ENCODE measurements at regions not wholly inside any gene's neighbourhood (a gene's known extent, or its start where the extent isn't known, plus 50 kb on each side); places are given as distances from the start of the nearest gene placed in this dataset.
A peak's percentile ranks its signal among the peaks of the same experiment; 100 is the strongest.

DNA sequence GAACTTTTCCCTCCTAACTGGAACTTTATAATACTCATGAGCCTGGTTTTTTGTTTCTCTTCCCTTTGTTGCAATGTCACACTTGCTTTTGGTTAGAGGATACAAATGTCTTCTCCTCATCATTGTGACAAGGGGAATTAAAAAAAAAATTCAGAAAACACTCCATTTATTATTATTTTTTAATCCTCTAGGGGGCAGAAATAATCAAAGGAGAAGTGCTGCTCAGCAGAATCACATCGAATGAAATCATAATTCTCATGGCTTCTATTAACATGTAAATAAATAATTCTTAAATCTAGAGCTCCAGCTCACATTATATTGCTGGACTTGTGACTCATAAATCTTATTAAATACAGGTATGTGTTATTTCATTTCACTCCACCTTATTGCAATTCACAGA is 273.8 kb downstream of the TRIB2 start:
- dilution Hi-C loops (cut with MboI; ENCODE audit: extremely low pct_ligation_motif_present, low sequenced_read_pairs), result no loop called here
- no peaks in the 10 kb centered on the region for H3K36me3 ChIP-seq (ENCODE audit: control insufficient read depth in 2 of 2, extremely low read depth in 1 of 2, insufficient read depth in 2 of 2, low read length in 2 of 2)
- no peak overlapping the region for H3K27ac ChIP-seq (ENCODE audit: insufficient read depth, low read depth, low read length)
- no TSS peak for BruUV-seq (replicated peaks)
- FAIRE-seq, result no peak
- H3K9me3 ChIP-seq (replicated peaks; ENCODE audit: control insufficient read depth, insufficient read depth, low read length), result no peaks in the 10 kb centered on the region
- H4K20me1 ChIP-seq (replicated peaks; ENCODE audit: control insufficient read depth, extremely low read depth, insufficient read depth, low read length), result no peaks in the 10 kb centered on the region
- H3K9me1 ChIP-seq (replicated peaks; ENCODE audit: control insufficient read depth, extremely low read depth, insufficient read depth, low read length), result no peaks in the 10 kb centered on the region
- H3K4me3 ChIP-seq (replicated peaks in 1 of 3; ENCODE audit: insufficient read depth in 1 of 3, low read depth in 1 of 3, low read length in 3 of 3), result no peak overlapping the region
- TF ChIP-seq JUN (IDR thresholded peaks at IDR 0.05; ENCODE audit: borderline replicate concordance, insufficient read depth, insufficient read length, low read depth) (no peak), POLR2AphosphoS5 (IDR thresholded peaks at IDR 0.05; ENCODE audit: insufficient read depth, low read depth, low read length) (no peak), GATA2 (IDR thresholded peaks at IDR 0.05; ENCODE audit: insufficient read depth, insufficient read length, low read depth, low read length) (no peak), MYC (IDR thresholded peaks at IDR 0.05; ENCODE audit: low read depth, low read length) (no peak), EZH2 (IDR thresholded peaks at IDR 0.05; ENCODE audit: borderline replicate concordance, low read depth, low read length, severe bottlenecking) (no peak), POLR2A (IDR thresholded peaks at IDR 0.05; ENCODE audit: low read depth, low read length) (no peak), FOS (IDR thresholded peaks at IDR 0.05; ENCODE audit: borderline replicate concordance, insufficient read depth, low read length) (no peak)
- TF ChIP-seq, protein P1, sequence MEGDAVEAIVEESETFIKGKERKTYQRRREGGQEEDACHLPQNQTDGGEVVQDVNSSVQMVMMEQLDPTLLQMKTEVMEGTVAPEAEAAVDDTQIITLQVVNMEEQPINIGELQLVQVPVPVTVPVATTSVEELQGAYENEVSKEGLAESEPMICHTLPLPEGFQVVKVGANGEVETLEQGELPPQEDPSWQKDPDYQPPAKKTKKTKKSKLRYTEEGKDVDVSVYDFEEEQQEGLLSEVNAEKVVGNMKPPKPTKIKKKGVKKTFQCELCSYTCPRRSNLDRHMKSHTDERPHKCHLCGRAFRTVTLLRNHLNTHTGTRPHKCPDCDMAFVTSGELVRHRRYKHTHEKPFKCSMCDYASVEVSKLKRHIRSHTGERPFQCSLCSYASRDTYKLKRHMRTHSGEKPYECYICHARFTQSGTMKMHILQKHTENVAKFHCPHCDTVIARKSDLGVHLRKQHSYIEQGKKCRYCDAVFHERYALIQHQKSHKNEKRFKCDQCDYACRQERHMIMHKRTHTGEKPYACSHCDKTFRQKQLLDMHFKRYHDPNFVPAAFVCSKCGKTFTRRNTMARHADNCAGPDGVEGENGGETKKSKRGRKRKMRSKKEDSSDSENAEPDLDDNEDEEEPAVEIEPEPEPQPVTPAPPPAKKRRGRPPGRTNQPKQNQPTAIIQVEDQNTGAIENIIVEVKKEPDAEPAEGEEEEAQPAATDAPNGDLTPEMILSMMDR (IDR thresholded peaks at IDR 0.05; ENCODE audit: extremely low read depth in 1 of 2, insufficient read depth in 1 of 2, low read depth in 1 of 2, low read length in 2 of 2), result no peak
- TF ChIP-seq, protein P2, sequence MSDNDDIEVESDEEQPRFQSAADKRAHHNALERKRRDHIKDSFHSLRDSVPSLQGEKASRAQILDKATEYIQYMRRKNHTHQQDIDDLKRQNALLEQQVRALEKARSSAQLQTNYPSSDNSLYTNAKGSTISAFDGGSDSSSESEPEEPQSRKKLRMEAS (IDR thresholded peaks at IDR 0.05; ENCODE audit: insufficient read depth, insufficient read length), result no peak
- H3K27me3 ChIP-seq (ENCODE audit: control insufficient read depth in 2 of 2, insufficient read depth in 2 of 2, low read length in 2 of 2), result no peaks in the 10 kb centered on the region
- no peak overlapping the region for H3K9ac ChIP-seq (replicated peaks; ENCODE audit: extremely low read depth, insufficient read depth, low read length)
- intact Hi-C loops (cut with micrococcal nuclease), result loop anchor here (1.0 kb wide), 1 partner anchor 17 kb away; no protein-coding TSS in a partner anchor
- peak; percentile 32 for DNase-seq (ENCODE audit: low read depth, low spot score)
- no peak overlapping the region for H2AFZ ChIP-seq (ENCODE audit: low read depth, low read length)
- no peaks in the 10 kb centered on the region for H3K79me2 ChIP-seq (ENCODE audit: control insufficient read depth, insufficient read depth, low read length)
- no peak overlapping the region for H3K4me2 ChIP-seq (ENCODE audit: insufficient read depth, low read length)
- ChIA-PET POLR2A (no interaction called here), CTCF (interaction anchor here (1.0 to 2.1 kb wide), 7 partner anchors 11 to 274 kb away, joined by 3 to 25 read pairs (median 4); partner anchors contain the start of gene TRIB2)
- peaks cover 17% of the 10 kb centered on the region for H3K4me1 ChIP-seq (ENCODE audit: control insufficient read depth, extremely low read depth, insufficient read depth, low read length)

Measured in endothelial cell of umbilical vein (primary cell).